ENCODE measurements at regions not wholly inside any gene's neighbourhood (a gene's known extent, or its start where the extent isn't known, plus 50 kb on each side); places are given as distances from the start of the nearest gene placed in this dataset.

GRCh38 chr13:99892866-99893504 lies 78.6 kb downstream of the ZIC5 start:
- DNase-seq (ENCODE audit: insufficient read length, low spot score) = no peak
- no peak for FAIRE-seq
- no peak for TF ChIP-seq CTCF (IDR thresholded peaks at IDR 0.05; ENCODE audit: insufficient read depth, missing control alignments)

- no peak for DNase-seq (ENCODE audit: insufficient read length, low spot score)
- no peak for TF ChIP-seq CTCF (IDR thresholded peaks at IDR 0.05; ENCODE audit: insufficient read depth, missing control alignments)
- no peak for FAIRE-seq
Measured at GRCh38 chr13:99892196-99892613, 79.4 kb downstream of the ZIC5 start.

GRCh38 chr13:99886706-99887105 lies 84.9 kb downstream of the ZIC5 start:
- FAIRE-seq (no peak), DNase-seq (ENCODE audit: insufficient read length, low spot score) (no peak)
- TF ChIP-seq CTCF (IDR thresholded peaks at IDR 0.05; ENCODE audit: insufficient read depth, missing control alignments) = no peak

GRCh38 chr13:99884913-99885312 lies 86.7 kb downstream of the ZIC5 start:
- DNase-seq (ENCODE audit: insufficient read length, low spot score) (no peak), FAIRE-seq (no peak)
- TF ChIP-seq CTCF (IDR thresholded peaks at IDR 0.05; ENCODE audit: insufficient read depth, missing control alignments) = no peak

- TF ChIP-seq CTCF (IDR thresholded peaks at IDR 0.05; ENCODE audit: insufficient read depth, missing control alignments) = no peak
- DNase-seq (ENCODE audit: insufficient read length, low spot score) (no peak), FAIRE-seq (no peak)
Measured at GRCh38 chr13:99883805-99884204, 87.8 kb downstream of the ZIC5 start.

- DNase-seq (ENCODE audit: insufficient read length, low spot score) (no peak), FAIRE-seq (no peak)
- no peak for TF ChIP-seq CTCF (IDR thresholded peaks at IDR 0.05; ENCODE audit: insufficient read depth, missing control alignments)
Measured at GRCh38 chr13:99878921-99879610, 92.5 kb downstream of the ZIC5 start.

GRCh38 chr13:99876651-99877050 lies 94.9 kb downstream of the ZIC5 start:
- no peak for TF ChIP-seq CTCF (IDR thresholded peaks at IDR 0.05; ENCODE audit: insufficient read depth, missing control alignments)
- FAIRE-seq = no peak
- DNase-seq (ENCODE audit: insufficient read length, low spot score) = no peak
